A549 (cell line): ENCODE measurements at regions not wholly inside any gene's neighbourhood (a gene's known extent, or its start where the extent isn't known, plus 50 kb on each side); places are given as distances from the start of the nearest gene placed in this dataset.

Source experiments
- ATAC-seq, 2 experiments: fragments of 200-7000 bp in 1 of 2; fragments of >200 bp in 1 of 2; cut with Nextera tagmentation in 1 of 2; cut with Tn5 transposase in 1 of 2; 3 replicates each; pipeline versions ENCODE4 v1.8.0 to v1.9.1; 2018 to 2020; ENCODE audit warnings: mild to moderate bottlenecking in 1 of 2, moderate library complexity in 1 of 2
- CTCF ChIA-PET: fragments of 300-600 bp; sonication (Branson Sonifier 250); formaldehyde crosslinking; extraction: SDS; loops from one replicate; lab custom pipeline; 2021; ENCODE audit warnings: antibody characterized with exemption, inconsistent platforms; lab: Yijun Ruan, JAX
- POLR2A ChIA-PET: fragments of 350-600 bp; formaldehyde crosslinking; extraction: SDS; loops from one replicate; lab custom pipeline; 2021; ENCODE audit warnings: antibody characterized with exemption, inconsistent platforms; lab: Yijun Ruan, JAX
- DNase-seq, 2 experiments: peaks; one replicate each; pipeline versions ENCODE4 v3.0.0 to v3.0.0-alpha.2; 2011 to 2016; ENCODE audit warnings: low read depth in 1 of 2, low spot score in 1 of 2
- FAIRE-seq: peaks from 2 replicates; lab custom pipeline; 2011; peaks lifted over from hg19 to GRCh38; lab: Jason Lieb, UNC
- H3K27ac ChIP-seq, 2 experiments: fragments of >200 bp; sonication (Bioruptor Twin); formaldehyde crosslinking; 3 replicates each; pipeline ENCODE4 v1.5.1; 2016 to 2017
- H3K4me1 ChIP-seq: fragments of >200 bp; sonication (Bioruptor Twin); formaldehyde crosslinking; 3 replicates; pipeline ENCODE4 v1.6.1; 2016
- H3K4me2 ChIP-seq: fragments of >200 bp; sonication (Bioruptor Twin); formaldehyde crosslinking; 3 replicates; pipeline ENCODE4 v1.6.1; 2016
- H3K4me3 ChIP-seq: fragments of >200 bp; sonication (Bioruptor Twin); formaldehyde crosslinking; 3 replicates; pipeline ENCODE4 v1.5.1; 2016
- H3K9me3 ChIP-seq: fragments of >200 bp; sonication (Bioruptor Twin); formaldehyde crosslinking; 3 replicates; pipeline ENCODE4 v1.6.1; 2016
- ATOH8 ChIP-seq: fragments of 250-450 bp; sonication (Bioruptor Pico); IDR thresholded peaks from 2 replicates; pipeline ENCODE4 v1.5.0; 2020; ENCODE audit warnings: low read depth, mild to moderate bottlenecking, moderate library complexity
- BCL3 ChIP-seq: fragments of >200 bp; sonication (Bioruptor Twin); formaldehyde crosslinking; IDR thresholded peaks from 3 replicates; pipeline ENCODE4 v1.6.1; 2016
- CBX8 ChIP-seq: fragments of 200-600 bp; sonication (generic); IDR thresholded peaks from 2 replicates; pipeline ENCODE4 v1.6.1; 2016
- CHD2 ChIP-seq: fragments of 150-350 bp; IDR thresholded peaks from 2 replicates; pipeline ENCODE4 v1.6.1; 2014; ENCODE audit warnings: low read length; ENCODE audit not compliant: partially characterized antibody
- CHD4 ChIP-seq: fragments of 200-600 bp; sonication (generic); IDR thresholded peaks from 2 replicates; pipeline ENCODE4 v1.6.1; 2016; ENCODE audit warnings: antibody characterized with exemption, mild to moderate bottlenecking, borderline replicate concordance
- ESRRA ChIP-seq: fragments of 150-350 bp; IDR thresholded peaks from 2 replicates; pipeline ENCODE4 v1.6.1; 2014; ENCODE audit warnings: mild to moderate bottlenecking, low read length, borderline replicate concordance
- FOSB ChIP-seq: fragments of 250-450 bp; sonication (Bioruptor Pico); IDR thresholded peaks from 2 replicates; pipeline ENCODE4 v1.5.0; 2020; ENCODE audit warnings: mild to moderate bottlenecking, moderate library complexity
- FOSL2 ChIP-seq, 2 experiments: fragments of 450-650 bp in 1 of 2; fragments of >200 bp in 1 of 2; sonication (Bioruptor Twin) in 1 of 2; formaldehyde crosslinking; IDR thresholded peaks; 2 replicates each; pipeline versions ENCODE4 v1.5.0 to v1.6.1; 2016 to 2020; ENCODE audit warnings: mild to moderate bottlenecking in 1 of 2, moderate library complexity in 1 of 2
- GATA3 ChIP-seq: IDR thresholded peaks from 2 replicates; pipeline ENCODE4 v1.6.1; 2012; ENCODE audit warnings: borderline replicate concordance
- HDAC2 ChIP-seq: fragments of 200-600 bp; sonication (generic); IDR thresholded peaks from 2 replicates; pipeline ENCODE4 v1.6.1; 2016
- HOXB13 ChIP-seq: fragments of 250-450 bp; sonication (Bioruptor Pico); IDR thresholded peaks from 2 replicates; pipeline ENCODE4 v1.5.0; 2020; ENCODE audit warnings: low read depth, mild to moderate bottlenecking, moderate library complexity
- HOXB5 ChIP-seq: fragments of 250-450 bp; sonication (Bioruptor Pico); IDR thresholded peaks from 2 replicates; pipeline ENCODE4 v1.5.0; 2020; ENCODE audit warnings: mild to moderate bottlenecking, moderate library complexity
- JUNB ChIP-seq: fragments of >200 bp; sonication (Bioruptor Twin); formaldehyde crosslinking; IDR thresholded peaks from 2 replicates; pipeline ENCODE4 v1.6.1; 2016
- MAZ ChIP-seq: fragments of 150-350 bp; IDR thresholded peaks from 2 replicates; pipeline ENCODE4 v1.6.1; 2014; ENCODE audit warnings: antibody characterized with exemption, low read depth, low read length, borderline replicate concordance
- MYC ChIP-seq: IDR thresholded peaks from 2 replicates; pipeline ENCODE4 v1.6.1; 2012; ENCODE audit warnings: mild to moderate bottlenecking, inconsistent platforms, low read length, improper control_type of control experiment, borderline replicate concordance
- NFE2L2 ChIP-seq: fragments of 150-350 bp; conservative IDR thresholded peaks from 2 replicates; pipeline ENCODE4 v1.6.1; 2014; ENCODE audit warnings: low read length
- NR3C1 ChIP-seq: fragments of >200 bp; sonication (Bioruptor Twin); formaldehyde crosslinking; IDR thresholded peaks from 3 replicates; pipeline ENCODE4 v1.6.1; 2017
- PBX3 ChIP-seq: IDR thresholded peaks from 2 replicates; pipeline ENCODE4 v1.6.1; 2012
- PHF8 ChIP-seq: fragments of 200-600 bp; sonication (generic); IDR thresholded peaks from 2 replicates; pipeline ENCODE4 v1.6.1; 2016; ENCODE audit warnings: low read depth, mild to moderate bottlenecking, antibody characterized with exemption, moderate library complexity, borderline replicate concordance
- POLR2A ChIP-seq: IDR thresholded peaks from 2 replicates; pipeline ENCODE4 v1.6.1; 2012; ENCODE audit warnings: mild to moderate bottlenecking, low read length
- POLR2AphosphoS2 ChIP-seq: conservative IDR thresholded peaks from 2 replicates; pipeline ENCODE4 v1.6.1; 2012; ENCODE audit warnings: low read length, improper control_type of control experiment, inconsistent platforms
- RARB ChIP-seq: fragments of 250-450 bp; sonication (Bioruptor Pico); IDR thresholded peaks from 2 replicates; pipeline ENCODE4 v1.8.0; 2021; ENCODE audit warnings: mild to moderate bottlenecking, moderate library complexity
- SMC3 ChIP-seq: fragments of >200 bp; sonication (Bioruptor Twin); formaldehyde crosslinking; IDR thresholded peaks from 3 replicates; pipeline ENCODE4 v1.6.1; 2018; ENCODE audit warnings: inconsistent platforms
- SREBF2 ChIP-seq: fragments of 450-650 bp; IDR thresholded peaks from 2 replicates; pipeline ENCODE4 v1.6.1; 2014; ENCODE audit warnings: mild to moderate bottlenecking, moderate library complexity
- TFCP2L1 ChIP-seq: fragments of 250-450 bp; sonication (Bioruptor Pico); IDR thresholded peaks from 2 replicates; pipeline ENCODE4 v1.5.0; 2021; ENCODE audit warnings: mild to moderate bottlenecking
- TP53 ChIP-seq: fragments of 250-450 bp; sonication (Bioruptor Pico); IDR thresholded peaks from 2 replicates; pipeline ENCODE4 v1.5.0; 2021; ENCODE audit warnings: mild to moderate bottlenecking, moderate library complexity
- USF2 ChIP-seq: fragments of 450-650 bp; IDR thresholded peaks from 2 replicates; pipeline ENCODE4 v1.6.1; 2014; ENCODE audit warnings: antibody characterized with exemption
- ZC3H11A ChIP-seq: fragments of 450-650 bp; IDR thresholded peaks from 2 replicates; pipeline ENCODE4 v1.6.1; 2014; ENCODE audit warnings: antibody characterized with exemption, mild to moderate bottlenecking
- ZFP36 ChIP-seq: fragments of 450-650 bp; IDR thresholded peaks from 2 replicates; pipeline ENCODE4 v1.6.1; 2014; ENCODE audit warnings: borderline replicate concordance; ENCODE audit not compliant: partially characterized antibody
- ZSCAN20 ChIP-seq: fragments of 250-450 bp; sonication (Bioruptor Pico); IDR thresholded peaks from 2 replicates; pipeline ENCODE4 v1.8.0; 2022; ENCODE audit warnings: mild to moderate bottlenecking, moderate library complexity
- WGBS: methylation state at CpG from one replicate; pipeline ENCODE4 v1.1.6; 2017; ENCODE audit errors: missing lambda C conversion rate; 5-methylcytosine and 5-hydroxymethylcytosine counted together
- TF ChIP-seq, protein P1 (sequence below): fragments of >200 bp; sonication (Bioruptor Twin); formaldehyde crosslinking; IDR thresholded peaks from 3 replicates; pipeline ENCODE4 v1.5.1; 2016
- TF ChIP-seq, protein P2 (sequence below): IDR thresholded peaks from 2 replicates; pipeline ENCODE4 v1.6.1; 2012

DNA sequence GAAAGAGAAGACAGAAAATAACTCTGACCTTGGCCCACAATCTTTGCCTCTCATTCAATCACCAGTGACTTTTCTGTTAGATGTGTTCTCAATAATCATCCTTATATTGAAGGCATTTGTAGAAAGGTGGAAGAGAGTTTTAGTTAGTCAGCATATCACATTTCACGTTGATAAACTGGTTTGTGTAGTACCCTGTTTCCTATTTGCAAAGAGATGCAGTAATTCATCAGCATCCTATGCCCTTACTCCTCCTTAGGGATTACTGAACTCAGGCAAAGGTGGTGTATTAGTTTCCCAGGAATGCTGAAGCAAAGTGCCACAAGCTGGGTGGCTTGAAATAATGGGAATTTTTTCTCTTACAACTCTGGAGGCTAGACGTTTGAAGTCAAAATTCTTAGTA, 145.0 kb downstream of the SPP2 start:
- peaks cover 27% of the 10 kb centered on the region for H3K4me1 ChIP-seq
- no peak for DNase-seq
- no peak overlapping the region for H3K4me3 ChIP-seq
- ChIA-PET POLR2A (no interaction called here), CTCF (interaction anchor here (1.2 to 1.8 kb wide), 3 partner anchors 8 to 60 kb away, joined by 3 to 7 read pairs (median 4); no protein-coding TSS in a partner anchor)
- WGBS, result 81% methylated on average over 2 of the region's 2 CpGs
- ATAC-seq, result no peak
- H3K27ac ChIP-seq, result peak overlapping the region; percentile 63 to 81; a peak in 4 of 6 replicates
- H3K9me3 ChIP-seq, result no peaks in the 10 kb centered on the region
- H3K4me2 ChIP-seq, result no peak overlapping the region
- FAIRE-seq, result no peak
- TF ChIP-seq ZFP36 (no peak), NFE2L2 (no peak), BCL3 (no peak), TP53 (no peak), POLR2AphosphoS2 (no peak), ZC3H11A (no peak), TFCP2L1 (no peak), CHD2 (no peak), SMC3 (no peak), HOXB5 (CRISPR knock-in tag) (no peak), HOXB13 (CRISPR knock-in tag) (no peak), GATA3 (no peak), RARB (CRISPR knock-in tag) (no peak), NR3C1 (no peak), JUNB (no peak), CBX8 (no peak), ZSCAN20 (CRISPR knock-in tag) (no peak), FOSL2 (IDR thresholded peaks at IDR 0.05) (no peak), FOSL2 (CRISPR knock-in tag; IDR thresholded peaks at IDR 0.05) (no peak), HDAC2 (no peak), ATOH8 (CRISPR knock-in tag) (no peak)

- FAIRE-seq (no peak), DNase-seq (peak in 1 of 2 experiments; percentile 76), ATAC-seq (peak; percentile 54 to 65; a peak in 4 of 6 replicates)
- Histone ChIP-seq H3K27ac (peak overlapping the region; percentile 63 to 81), H3K4me1 (peaks cover 27% of the 10 kb centered on the region), H3K4me2 (peak overlapping the region; percentile 57), H3K9me3 (no peaks in the 10 kb centered on the region), H3K4me3 (no peak overlapping the region)
- 14% methylated on average over 7 of the region's 7 CpGs for WGBS
- ChIA-PET CTCF (interaction anchor here (1.0 to 1.8 kb wide), 3 partner anchors 9 to 59 kb away, joined by 3 to 7 read pairs (median 3); no protein-coding TSS in a partner anchor), POLR2A (interaction anchor here (0.7 to 0.9 kb wide), 2 partner anchors 16 to 169 kb away, joined by 3 read pairs; no protein-coding TSS in a partner anchor)
- TF ChIP-seq POLR2A, result no peak
- TF ChIP-seq FOSB (CRISPR knock-in tag), result no peak
- TF ChIP-seq PBX3, result no peak
- no peak for TF ChIP-seq SREBF2
- TF ChIP-seq BCL3, result 0 out of 3 replicates have a peak, but pooled peaks have one; percentile 26
- no peak for TF ChIP-seq USF2
- peak; percentile 42 for TF ChIP-seq FOSL2 (IDR thresholded peaks at IDR 0.05)
- TF ChIP-seq FOSL2 (CRISPR knock-in tag; IDR thresholded peaks at IDR 0.05), result peak; percentile 62
- no peak for TF ChIP-seq NFE2L2
- TF ChIP-seq CHD2, result no peak
- no peak for TF ChIP-seq MAZ
- no peak for TF ChIP-seq MYC
- TF ChIP-seq PHF8, result no peak
- no peak for TF ChIP-seq HDAC2
- TF ChIP-seq TP53, result no peak
- TF ChIP-seq ESRRA, result no peak
- TF ChIP-seq, protein P1, sequence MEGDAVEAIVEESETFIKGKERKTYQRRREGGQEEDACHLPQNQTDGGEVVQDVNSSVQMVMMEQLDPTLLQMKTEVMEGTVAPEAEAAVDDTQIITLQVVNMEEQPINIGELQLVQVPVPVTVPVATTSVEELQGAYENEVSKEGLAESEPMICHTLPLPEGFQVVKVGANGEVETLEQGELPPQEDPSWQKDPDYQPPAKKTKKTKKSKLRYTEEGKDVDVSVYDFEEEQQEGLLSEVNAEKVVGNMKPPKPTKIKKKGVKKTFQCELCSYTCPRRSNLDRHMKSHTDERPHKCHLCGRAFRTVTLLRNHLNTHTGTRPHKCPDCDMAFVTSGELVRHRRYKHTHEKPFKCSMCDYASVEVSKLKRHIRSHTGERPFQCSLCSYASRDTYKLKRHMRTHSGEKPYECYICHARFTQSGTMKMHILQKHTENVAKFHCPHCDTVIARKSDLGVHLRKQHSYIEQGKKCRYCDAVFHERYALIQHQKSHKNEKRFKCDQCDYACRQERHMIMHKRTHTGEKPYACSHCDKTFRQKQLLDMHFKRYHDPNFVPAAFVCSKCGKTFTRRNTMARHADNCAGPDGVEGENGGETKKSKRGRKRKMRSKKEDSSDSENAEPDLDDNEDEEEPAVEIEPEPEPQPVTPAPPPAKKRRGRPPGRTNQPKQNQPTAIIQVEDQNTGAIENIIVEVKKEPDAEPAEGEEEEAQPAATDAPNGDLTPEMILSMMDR, result no peak
- TF ChIP-seq, protein P2, sequence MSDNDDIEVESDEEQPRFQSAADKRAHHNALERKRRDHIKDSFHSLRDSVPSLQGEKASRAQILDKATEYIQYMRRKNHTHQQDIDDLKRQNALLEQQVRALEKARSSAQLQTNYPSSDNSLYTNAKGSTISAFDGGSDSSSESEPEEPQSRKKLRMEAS, result 0 out of 2 replicates have a peak, but pooled peaks have one; percentile 15
- no peak for TF ChIP-seq CHD4
- no peak for TF ChIP-seq SMC3
These were observed 143.6 kb downstream of the SPP2 start for GRCh38 chr2:234193977-234194563.
